ENCODE measurements at regions not wholly inside any gene's neighbourhood (a gene's known extent, or its start where the extent isn't known, plus 50 kb on each side); places are given as distances from the start of the nearest gene placed in this dataset.
"Not testable (repeated sequence)": the region's sequence is repeated elsewhere in the genome, so short reads cannot be mapped to it uniquely, and the experiment has no call there.

DNA sequence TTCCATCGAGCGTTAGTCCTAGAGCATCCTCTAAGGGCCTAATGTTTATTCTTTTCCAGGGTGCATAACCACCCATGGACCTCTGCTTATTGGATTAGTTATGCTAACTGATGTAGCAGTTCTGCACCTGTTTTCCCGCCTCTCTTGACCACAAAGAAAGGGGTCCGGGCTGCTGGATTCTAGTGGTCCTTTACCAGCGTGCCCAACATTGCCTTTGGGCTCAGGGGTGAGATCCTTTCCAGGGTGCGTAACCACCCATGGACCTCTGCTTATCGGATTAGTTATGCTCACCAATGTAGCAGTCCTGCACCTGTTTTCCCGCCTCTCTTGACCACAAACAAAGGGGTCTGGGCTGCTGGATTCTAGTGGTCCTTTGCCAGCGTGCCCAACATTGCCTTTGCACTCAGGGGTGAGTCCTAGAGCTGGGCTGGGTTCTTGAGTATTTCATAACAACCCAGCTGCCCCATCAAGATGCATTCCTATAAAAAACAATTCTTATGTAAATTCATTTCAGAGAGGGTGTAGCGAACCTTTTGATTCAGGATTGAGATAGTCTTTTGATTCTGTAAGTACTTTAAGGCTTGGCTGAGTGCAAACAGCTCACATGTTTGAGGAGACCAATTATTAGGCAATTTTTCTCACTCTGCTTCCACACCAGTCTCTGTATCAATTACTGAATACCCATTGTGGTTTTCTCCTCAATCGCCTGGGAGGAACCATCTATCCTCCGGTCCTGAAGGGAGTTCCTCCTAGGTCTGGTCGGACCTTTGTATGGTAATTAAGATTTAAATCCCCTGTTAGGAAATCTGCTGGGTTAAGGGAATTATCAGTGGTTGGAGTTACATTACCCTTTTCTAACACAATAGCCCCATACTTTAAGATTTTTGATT lies 253.0 kb upstream of the CNR1 start:
- DNase-seq; H3K4me3 ChIP-seq (ENCODE audit: low read length); ATAC-seq; H3K27ac Mint-ChIP-seq; intact Hi-C loops (cut with micrococcal nuclease); H3K4me1 Mint-ChIP-seq; H3K36me3 Mint-ChIP-seq; H3K9me3 ChIP-seq (ENCODE audit: control insufficient read depth in 2 of 3, low read length in 3 of 3); H3K4me3 Mint-ChIP-seq; H3K4me1 ChIP-seq (ENCODE audit: control insufficient read depth in 2 of 2, insufficient read depth in 2 of 2, low read length in 2 of 2); H3K27ac ChIP-seq (ENCODE audit: low read depth, low read length); H3K27me3 ChIP-seq (ENCODE audit: control insufficient read depth in 2 of 2, insufficient read depth in 2 of 2, low read length in 2 of 2); H3K36me3 ChIP-seq (ENCODE audit: control insufficient read depth in 2 of 3, insufficient read depth in 3 of 3, low read length in 3 of 3); CTCF ChIA-PET; H3K27me3 Mint-ChIP-seq; POLR2A ChIA-PET: not testable (repeated sequence)
- H3K9me3 Mint-ChIP-seq, result peaks cover 0 to 11% (median 0%) of the 10 kb centered on the region in 11 donors

DNA sequence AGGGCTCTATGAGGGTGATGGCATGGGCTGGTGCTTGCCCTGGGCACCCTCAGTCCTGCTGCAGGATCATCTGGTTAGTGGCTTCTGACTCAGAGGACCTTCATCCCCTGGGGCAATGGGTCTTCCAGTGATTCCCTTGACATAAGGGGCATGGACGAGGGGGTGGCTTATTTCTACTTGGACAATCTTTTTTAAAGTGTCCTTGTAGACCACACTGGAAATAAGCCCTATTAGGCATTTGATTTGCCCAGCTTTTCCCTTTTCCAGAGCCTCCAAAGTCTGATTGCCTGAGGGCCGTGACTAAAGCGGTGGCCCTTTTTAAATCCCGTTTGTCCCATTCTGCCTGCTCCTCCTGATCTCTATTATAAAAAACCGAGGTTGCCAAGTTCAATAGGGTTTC lies 251.2 kb upstream of the CNR1 start:
- H3K27ac Mint-ChIP-seq; H3K27ac ChIP-seq (ENCODE audit: low read depth, low read length); intact Hi-C loops (cut with micrococcal nuclease); H3K36me3 Mint-ChIP-seq; ATAC-seq; CTCF ChIA-PET; DNase-seq; H3K4me1 Mint-ChIP-seq; POLR2A ChIA-PET; H3K27me3 Mint-ChIP-seq; H3K36me3 ChIP-seq (ENCODE audit: control insufficient read depth in 2 of 3, insufficient read depth in 3 of 3, low read length in 3 of 3); H3K4me1 ChIP-seq (ENCODE audit: control insufficient read depth in 2 of 2, insufficient read depth in 2 of 2, low read length in 2 of 2); H3K27me3 ChIP-seq (ENCODE audit: control insufficient read depth in 2 of 2, insufficient read depth in 2 of 2, low read length in 2 of 2); H3K9me3 ChIP-seq (ENCODE audit: control insufficient read depth in 2 of 3, low read length in 3 of 3); H3K4me3 Mint-ChIP-seq; H3K4me3 ChIP-seq (ENCODE audit: low read length): not testable (repeated sequence)
- peaks cover 0 to 11% (median 0%) of the 10 kb centered on the region in 11 donors for H3K9me3 Mint-ChIP-seq

DNA sequence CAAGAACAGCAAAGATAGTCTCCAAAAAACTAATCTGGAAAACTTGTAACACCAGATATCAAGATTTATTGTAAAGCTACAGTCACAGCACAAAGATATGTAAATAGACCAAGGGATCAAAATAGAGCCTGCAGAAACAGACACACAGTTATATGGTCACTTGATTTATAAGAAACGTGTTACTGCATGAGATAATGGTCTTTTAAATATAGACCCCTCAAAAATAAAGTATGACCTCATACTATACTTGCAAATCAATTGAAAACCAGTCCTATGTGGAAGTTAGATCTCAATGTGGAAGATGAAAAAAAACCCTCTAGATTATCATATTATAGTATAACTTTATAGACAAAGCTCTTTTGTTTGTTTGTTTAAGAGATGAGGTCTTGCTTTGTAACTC lies 247.3 kb upstream of the CNR1 start:
- H3K4me1 ChIP-seq (ENCODE audit: control insufficient read depth in 2 of 2, insufficient read depth in 2 of 2, low read length in 2 of 2), result no peaks in the 10 kb centered on the region
- no peak overlapping the region for H3K4me3 ChIP-seq (ENCODE audit: low read length)
- Mint-ChIP-seq H3K36me3 (no peaks in the 10 kb centered on the region), H3K4me3 (no peak overlapping the region), H3K27ac (no peak overlapping the region), H3K27me3 (no peaks in the 10 kb centered on the region), H3K4me1 (no peaks in the 10 kb centered on the region), H3K9me3 (peaks cover 0 to 6% (median under 1%) of the 10 kb centered on the region in 11 donors)
- no peak for ATAC-seq
- no peaks in the 10 kb centered on the region for H3K36me3 ChIP-seq (ENCODE audit: control insufficient read depth in 2 of 3, insufficient read depth in 3 of 3, low read length in 3 of 3)
- no peaks in the 10 kb centered on the region for H3K27me3 ChIP-seq (ENCODE audit: control insufficient read depth in 2 of 2, insufficient read depth in 2 of 2, low read length in 2 of 2)
- no peaks in the 10 kb centered on the region for H3K9me3 ChIP-seq (ENCODE audit: control insufficient read depth in 2 of 3, low read length in 3 of 3)
- intact Hi-C loops (cut with micrococcal nuclease), result no loop called here
- H3K27ac ChIP-seq (ENCODE audit: low read depth, low read length), result no peak overlapping the region
- DNase-seq, result no peak
- CTCF ChIA-PET, result no interaction called here
- POLR2A ChIA-PET, result no interaction called here

DNA sequence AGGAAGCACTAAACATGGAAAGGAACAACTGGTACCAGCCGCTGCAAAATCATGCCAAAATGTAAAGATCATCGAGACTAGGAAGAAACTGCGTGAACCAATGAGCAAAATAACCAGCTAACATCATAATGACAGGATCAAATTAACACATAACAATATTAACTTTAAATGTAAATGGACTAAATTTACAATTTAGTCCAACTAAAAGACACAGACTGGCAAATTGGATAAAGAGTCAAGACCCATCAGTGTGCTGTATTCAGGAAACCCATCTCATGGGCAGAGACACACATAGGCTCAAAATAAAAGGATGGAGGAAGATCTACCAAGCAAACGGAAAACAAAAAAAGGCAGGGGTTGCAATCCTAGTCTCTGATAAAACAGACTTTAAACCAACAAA lies 242.2 kb upstream of the CNR1 start:
- H3K36me3 Mint-ChIP-seq; H3K9me3 ChIP-seq (ENCODE audit: control insufficient read depth in 2 of 3, low read length in 3 of 3); H3K4me1 Mint-ChIP-seq; H3K4me3 Mint-ChIP-seq; H3K27me3 Mint-ChIP-seq; H3K27ac Mint-ChIP-seq; POLR2A ChIA-PET; H3K27me3 ChIP-seq (ENCODE audit: control insufficient read depth in 2 of 2, insufficient read depth in 2 of 2, low read length in 2 of 2); intact Hi-C loops (cut with micrococcal nuclease); H3K4me3 ChIP-seq (ENCODE audit: low read length); DNase-seq; CTCF ChIA-PET; H3K27ac ChIP-seq (ENCODE audit: low read depth, low read length); ATAC-seq; H3K9me3 Mint-ChIP-seq; H3K36me3 ChIP-seq (ENCODE audit: control insufficient read depth in 2 of 3, insufficient read depth in 3 of 3, low read length in 3 of 3); H3K4me1 ChIP-seq (ENCODE audit: control insufficient read depth in 2 of 2, insufficient read depth in 2 of 2, low read length in 2 of 2): not testable (repeated sequence)

DNA sequence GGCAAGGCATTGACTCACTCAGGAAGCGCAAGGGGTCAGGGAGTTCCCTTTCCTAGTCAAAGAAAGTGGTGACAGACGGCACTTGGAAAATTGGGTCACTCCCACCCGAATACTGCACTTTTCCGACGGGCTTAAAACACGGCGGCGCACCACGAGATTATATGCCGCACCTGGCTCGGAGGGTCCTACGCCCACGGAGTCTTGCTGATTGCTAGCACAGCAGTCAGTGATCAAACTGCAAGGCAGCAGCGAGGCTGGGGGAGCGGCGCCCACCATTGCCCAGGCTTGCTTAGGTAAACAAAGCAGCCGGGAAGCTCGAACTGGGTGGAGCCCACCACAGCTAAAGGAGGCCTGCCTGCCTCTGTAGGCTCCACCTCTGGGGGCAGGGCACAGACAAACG lies 240.5 kb upstream of the CNR1 start:
- H3K36me3 ChIP-seq (ENCODE audit: control insufficient read depth in 2 of 3, insufficient read depth in 3 of 3, low read length in 3 of 3); H3K36me3 Mint-ChIP-seq; POLR2A ChIA-PET; H3K9me3 ChIP-seq (ENCODE audit: control insufficient read depth in 2 of 3, low read length in 3 of 3); ATAC-seq; H3K4me3 ChIP-seq (ENCODE audit: low read length); H3K9me3 Mint-ChIP-seq; H3K4me1 Mint-ChIP-seq; H3K4me3 Mint-ChIP-seq; intact Hi-C loops (cut with micrococcal nuclease); H3K4me1 ChIP-seq (ENCODE audit: control insufficient read depth in 2 of 2, insufficient read depth in 2 of 2, low read length in 2 of 2); H3K27ac ChIP-seq (ENCODE audit: low read depth, low read length); CTCF ChIA-PET; H3K27me3 ChIP-seq (ENCODE audit: control insufficient read depth in 2 of 2, insufficient read depth in 2 of 2, low read length in 2 of 2); H3K27ac Mint-ChIP-seq; DNase-seq: not testable (repeated sequence)
- peaks cover 0 to 19% (median 9%) of the 10 kb centered on the region in 5 donors for H3K27me3 Mint-ChIP-seq

DNA sequence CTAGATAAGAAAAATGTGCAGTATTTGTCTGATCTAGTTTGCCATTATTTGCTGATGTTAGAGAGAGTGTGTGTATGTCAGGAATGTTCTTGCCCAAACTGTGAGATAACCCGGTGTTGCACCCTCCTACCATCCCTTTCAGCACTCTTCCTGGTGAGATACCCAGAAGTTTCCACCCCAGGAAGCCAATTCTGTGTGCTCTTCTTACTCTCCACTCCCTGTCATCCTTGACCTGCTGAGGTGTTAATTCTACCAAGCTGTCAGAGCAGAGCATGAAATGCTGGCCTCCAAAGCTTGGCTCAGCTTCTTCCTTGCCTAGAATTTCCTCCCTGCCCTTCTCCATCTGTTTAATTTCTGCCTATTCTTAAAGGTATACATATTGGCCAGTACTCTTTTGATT lies 237.3 kb upstream of the CNR1 start:
- peaks cover 0 to 8% (median 5%) of the 10 kb centered on the region in 11 donors for H3K9me3 Mint-ChIP-seq
- no peaks in the 10 kb centered on the region for H3K4me1 Mint-ChIP-seq
- intact Hi-C loops (cut with micrococcal nuclease), result no loop called here
- peaks cover 0 to 19% (median 9%) of the 10 kb centered on the region in 5 donors for H3K27me3 Mint-ChIP-seq
- H3K27ac Mint-ChIP-seq, result no peak overlapping the region
- H3K4me3 ChIP-seq (ENCODE audit: low read length), result no peak overlapping the region
- H3K4me3 Mint-ChIP-seq, result no peak overlapping the region
- no peak for ATAC-seq
- H3K36me3 Mint-ChIP-seq, result no peaks in the 10 kb centered on the region
- H3K9me3 ChIP-seq (ENCODE audit: control insufficient read depth in 2 of 3, low read length in 3 of 3), result no peaks in the 10 kb centered on the region
- no peak overlapping the region for H3K27ac ChIP-seq (ENCODE audit: low read depth, low read length)
- DNase-seq, result no peak
- CTCF ChIA-PET, result no interaction called here
- no peaks in the 10 kb centered on the region for H3K27me3 ChIP-seq (ENCODE audit: control insufficient read depth in 2 of 2, insufficient read depth in 2 of 2, low read length in 2 of 2)
- POLR2A ChIA-PET, result no interaction called here
- H3K36me3 ChIP-seq (ENCODE audit: control insufficient read depth in 2 of 3, insufficient read depth in 3 of 3, low read length in 3 of 3), result no peaks in the 10 kb centered on the region
- no peaks in the 10 kb centered on the region for H3K4me1 ChIP-seq (ENCODE audit: control insufficient read depth in 2 of 2, insufficient read depth in 2 of 2, low read length in 2 of 2)

DNA sequence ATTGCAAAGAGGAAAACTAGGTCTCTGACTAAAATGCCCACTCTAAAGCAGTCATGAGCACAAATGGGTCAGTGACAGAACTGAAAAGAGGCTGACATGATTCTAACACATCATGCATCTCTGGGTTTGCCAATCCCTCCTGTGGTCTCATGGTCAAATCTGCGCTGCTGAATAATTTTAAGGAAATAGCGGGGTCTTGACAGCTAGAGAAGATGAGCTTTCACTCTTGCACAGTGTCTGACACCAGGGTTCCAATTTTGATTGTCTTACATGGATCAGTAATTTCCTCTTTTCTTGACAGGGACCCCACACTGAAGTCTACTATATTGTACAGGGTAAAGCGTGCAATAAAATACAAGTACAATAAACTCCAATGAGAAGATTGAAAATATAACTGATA lies 236.8 kb upstream of the CNR1 start:
- intact Hi-C loops (cut with micrococcal nuclease), result no loop called here
- ChIA-PET POLR2A (no interaction called here), CTCF (no interaction called here)
- no peak for DNase-seq
- H3K36me3 Mint-ChIP-seq, result no peaks in the 10 kb centered on the region
- no peak overlapping the region for H3K4me3 ChIP-seq (ENCODE audit: low read length)
- H3K36me3 ChIP-seq (ENCODE audit: control insufficient read depth in 2 of 3, insufficient read depth in 3 of 3, low read length in 3 of 3), result no peaks in the 10 kb centered on the region
- H3K9me3 Mint-ChIP-seq, result peaks cover 0 to 8% (median 2%) of the 10 kb centered on the region in 11 donors
- no peak overlapping the region for H3K27ac Mint-ChIP-seq
- ATAC-seq, result no peak
- peaks cover 0 to 18% (median 9%) of the 10 kb centered on the region in 5 donors for H3K27me3 Mint-ChIP-seq
- no peaks in the 10 kb centered on the region for H3K27me3 ChIP-seq (ENCODE audit: control insufficient read depth in 2 of 2, insufficient read depth in 2 of 2, low read length in 2 of 2)
- no peak overlapping the region for H3K27ac ChIP-seq (ENCODE audit: low read depth, low read length)
- H3K4me1 Mint-ChIP-seq, result no peaks in the 10 kb centered on the region
- H3K9me3 ChIP-seq (ENCODE audit: control insufficient read depth in 2 of 3, low read length in 3 of 3), result no peaks in the 10 kb centered on the region
- no peaks in the 10 kb centered on the region for H3K4me1 ChIP-seq (ENCODE audit: control insufficient read depth in 2 of 2, insufficient read depth in 2 of 2, low read length in 2 of 2)
- H3K4me3 Mint-ChIP-seq, result no peak overlapping the region
